ENCODE measurements at regions not wholly inside any gene's neighbourhood (a gene's known extent, or its start where the extent isn't known, plus 50 kb on each side); places are given as distances from the start of the nearest gene placed in this dataset.

- Mint-ChIP-seq H3K4me3 (ENCODE audit: unreplicated experiment) (no peak overlapping the region), H3K4me1 (ENCODE audit: low read depth, unreplicated experiment) (no peaks in the 10 kb centered on the region), H3K36me3 (ENCODE audit: low read depth, unreplicated experiment) (no peaks in the 10 kb centered on the region), H3K27me3 (ENCODE audit: low read depth, unreplicated experiment) (no peaks in the 10 kb centered on the region), H3K9me3 (ENCODE audit: unreplicated experiment) (no peaks in the 10 kb centered on the region), H3K27ac (ENCODE audit: unreplicated experiment) (no peak overlapping the region)
- FAIRE-seq (no peak), DNase-seq (ENCODE audit: low read depth) (no peak)
- Histone ChIP-seq H3K4me2 (ENCODE audit: low read length) (no peak overlapping the region), H3K79me2 (ENCODE audit: insufficient read depth, low read length) (no peaks in the 10 kb centered on the region), H2AFZ (ENCODE audit: low read depth, low read length) (no peak overlapping the region), H3K27me3 (ENCODE audit: insufficient read depth, low read length) (peaks cover 4% of the 10 kb centered on the region), H3K4me3 (ENCODE audit: insufficient read depth, low read depth, low read length) (no peak overlapping the region), H3K9me3 (ENCODE audit: insufficient read depth, low read depth, low read length) (no peaks in the 10 kb centered on the region), H3K4me1 (ENCODE audit: insufficient read depth, low read length) (no peaks in the 10 kb centered on the region), H4K20me1 (ENCODE audit: insufficient read depth, low read length) (no peaks in the 10 kb centered on the region), H3K27ac (ENCODE audit: low read depth, low read length) (no peak overlapping the region), H3K36me3 (ENCODE audit: insufficient read depth, low read length) (no peaks in the 10 kb centered on the region), H3K9ac (ENCODE audit: low read length) (no peak overlapping the region)
- TF ChIP-seq CTCF (IDR thresholded peaks at IDR 0.05; ENCODE audit: insufficient read depth, low read depth, low read length) (no peak), EZH2 (IDR thresholded peaks at IDR 0.05; ENCODE audit: insufficient read depth, low read length) (no peak)
These were observed 439.1 kb downstream of the DMAC1 start for GRCh38 chr9:7360513-7360912.

- Histone ChIP-seq H3K27me3 (ENCODE audit: insufficient read depth, low read length) (peaks cover 4% of the 10 kb centered on the region), H3K9me3 (ENCODE audit: insufficient read depth, low read depth, low read length) (no peaks in the 10 kb centered on the region), H3K4me1 (ENCODE audit: insufficient read depth, low read length) (no peaks in the 10 kb centered on the region), H3K9ac (ENCODE audit: low read length) (no peak overlapping the region), H3K4me2 (ENCODE audit: low read length) (no peak overlapping the region), H4K20me1 (ENCODE audit: insufficient read depth, low read length) (no peaks in the 10 kb centered on the region), H3K36me3 (ENCODE audit: insufficient read depth, low read length) (no peaks in the 10 kb centered on the region), H3K4me3 (ENCODE audit: insufficient read depth, low read depth, low read length) (no peak overlapping the region), H3K79me2 (ENCODE audit: insufficient read depth, low read length) (no peaks in the 10 kb centered on the region), H3K27ac (ENCODE audit: low read depth, low read length) (no peak overlapping the region), H2AFZ (ENCODE audit: low read depth, low read length) (no peak overlapping the region)
- peaks cover 2% of the 10 kb centered on the region for H3K27me3 Mint-ChIP-seq (ENCODE audit: low read depth, unreplicated experiment)
- TF ChIP-seq CTCF (IDR thresholded peaks at IDR 0.05; ENCODE audit: insufficient read depth, low read depth, low read length) (no peak), EZH2 (IDR thresholded peaks at IDR 0.05; ENCODE audit: insufficient read depth, low read length) (no peak)
- no peaks in the 10 kb centered on the region for H3K36me3 Mint-ChIP-seq (ENCODE audit: low read depth, unreplicated experiment)
- H3K9me3 Mint-ChIP-seq (ENCODE audit: unreplicated experiment) = no peaks in the 10 kb centered on the region
- FAIRE-seq (no peak), DNase-seq (ENCODE audit: low read depth) (no peak)
- H3K4me3 Mint-ChIP-seq (ENCODE audit: unreplicated experiment) = no peak overlapping the region
- no peaks in the 10 kb centered on the region for H3K4me1 Mint-ChIP-seq (ENCODE audit: low read depth, unreplicated experiment)
- H3K27ac Mint-ChIP-seq (ENCODE audit: unreplicated experiment) = no peak overlapping the region
These were observed 440.7 kb downstream of the DMAC1 start for GRCh38 chr9:7358876-7359275.

- Histone ChIP-seq H3K27me3 (ENCODE audit: insufficient read depth, low read length) (peaks cover 4% of the 10 kb centered on the region), H3K4me3 (ENCODE audit: insufficient read depth, low read depth, low read length) (no peak overlapping the region), H3K79me2 (ENCODE audit: insufficient read depth, low read length) (no peaks in the 10 kb centered on the region), H3K9ac (ENCODE audit: low read length) (no peak overlapping the region), H3K4me2 (ENCODE audit: low read length) (no peak overlapping the region), H2AFZ (ENCODE audit: low read depth, low read length) (no peak overlapping the region), H3K36me3 (ENCODE audit: insufficient read depth, low read length) (no peaks in the 10 kb centered on the region), H4K20me1 (ENCODE audit: insufficient read depth, low read length) (no peaks in the 10 kb centered on the region), H3K27ac (ENCODE audit: low read depth, low read length) (no peak overlapping the region), H3K4me1 (ENCODE audit: insufficient read depth, low read length) (no peaks in the 10 kb centered on the region), H3K9me3 (ENCODE audit: insufficient read depth, low read depth, low read length) (no peaks in the 10 kb centered on the region)
- Mint-ChIP-seq H3K27me3 (ENCODE audit: low read depth, unreplicated experiment) (peaks cover 2% of the 10 kb centered on the region), H3K4me1 (ENCODE audit: low read depth, unreplicated experiment) (no peaks in the 10 kb centered on the region), H3K27ac (ENCODE audit: unreplicated experiment) (no peak overlapping the region), H3K9me3 (ENCODE audit: unreplicated experiment) (no peaks in the 10 kb centered on the region), H3K4me3 (ENCODE audit: unreplicated experiment) (no peak overlapping the region), H3K36me3 (ENCODE audit: low read depth, unreplicated experiment) (no peaks in the 10 kb centered on the region)
- TF ChIP-seq EZH2 (IDR thresholded peaks at IDR 0.05; ENCODE audit: insufficient read depth, low read length) (no peak), CTCF (IDR thresholded peaks at IDR 0.05; ENCODE audit: insufficient read depth, low read depth, low read length) (no peak)
- no peak for FAIRE-seq
- DNase-seq (ENCODE audit: low read depth) = no peak
These were observed 444.9 kb downstream of the DMAC1 start for GRCh38 chr9:7354704-7355103.

Data from astrocyte (in vitro differentiated cells and primary cell).